ENCODE measurements at regions not wholly inside any gene's neighbourhood (a gene's known extent, or its start where the extent isn't known, plus 50 kb on each side); places are given as distances from the start of the nearest gene placed in this dataset.
A peak's percentile ranks its signal among the peaks of the same experiment; 100 is the strongest.

DNA sequence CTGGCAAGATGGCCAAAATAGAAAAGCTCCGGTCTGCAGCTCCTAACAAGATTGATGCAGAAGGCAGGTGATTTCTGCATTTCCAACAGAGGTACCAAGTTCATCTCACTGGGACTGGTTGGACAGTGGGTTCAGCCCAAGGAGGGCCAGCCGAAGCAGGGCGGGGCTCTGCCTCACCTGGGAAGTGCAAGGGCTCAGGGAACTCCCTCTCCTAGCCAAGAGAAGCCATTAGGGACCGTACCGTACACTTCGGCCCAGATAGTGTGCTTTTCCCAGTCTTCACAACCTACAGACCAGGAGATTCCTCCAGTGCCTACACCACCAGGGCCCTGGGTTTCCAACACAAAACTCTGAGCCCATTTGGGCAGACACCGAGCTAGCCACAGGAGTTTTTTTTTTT is 277.8 kb downstream of the SLCO4C1 start:
- DNase-seq = no peak
- Histone ChIP-seq H3K27me3 (ENCODE audit: insufficient read depth, low read length, poor library complexity) (no peaks in the 10 kb centered on the region), H3K9ac (ENCODE audit: low read length) (no peak overlapping the region), H4K8ac (ENCODE audit: low read depth, low read length) (no peak overlapping the region), H4K5ac (ENCODE audit: low read length) (no peak overlapping the region), H3K4ac (ENCODE audit: low read depth, low read length) (no peak overlapping the region), H2AK5ac (ENCODE audit: low read length) (no peak overlapping the region), H3K36me3 (ENCODE audit: control insufficient read depth, insufficient read depth, low read length) (no peaks in the 10 kb centered on the region), H3K18ac (ENCODE audit: low read length) (no peak overlapping the region), H3K27ac (ENCODE audit: low read depth, low read length) (no peak overlapping the region), H2BK15ac (replicated peaks; ENCODE audit: low read depth) (no peak overlapping the region), H3K79me2 (ENCODE audit: control insufficient read depth, insufficient read depth, low read length) (no peaks in the 10 kb centered on the region), H3K23ac (ENCODE audit: low read length) (no peak overlapping the region), H3K4me1 (ENCODE audit: control insufficient read depth, low read depth, low read length) (no peaks in the 10 kb centered on the region), H3K56ac (ENCODE audit: low read length) (no peak overlapping the region), H3K79me1 (ENCODE audit: low read length) (no peaks in the 10 kb centered on the region), H2BK5ac (ENCODE audit: low read length) (no peak overlapping the region), H3K4me2 (ENCODE audit: low read length) (no peak overlapping the region), H2BK120ac (ENCODE audit: low read depth, low read length) (no peak overlapping the region), H3K4me3 (ENCODE audit: low read length) (no peak overlapping the region)
- WGBS (ENCODE audit: extremely low coverage, insufficient coverage, low lambda C conversion rate) = no CpG with 5 or more reads among the region's 7 CpGs

DNA sequence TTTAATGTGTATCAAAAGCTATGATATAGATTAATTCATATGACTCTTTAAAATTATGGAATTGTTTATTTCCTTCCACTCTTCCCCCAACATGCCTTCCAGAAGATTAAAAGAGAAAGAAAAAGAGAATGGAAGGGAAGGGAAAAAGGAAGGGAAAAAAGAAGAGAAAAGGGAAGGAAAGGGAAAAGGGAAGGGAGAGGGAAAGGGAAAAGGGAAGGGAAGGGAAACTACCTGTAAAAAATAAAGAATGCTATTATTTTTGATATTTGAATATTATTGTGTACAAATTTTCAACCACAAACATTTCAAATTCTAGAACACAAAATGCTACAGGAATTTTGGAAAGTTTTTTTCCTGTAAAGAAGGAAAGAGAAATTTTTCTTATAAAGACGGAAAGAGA is 281.7 kb downstream of the SLCO4C1 start:
- H3K4me1 ChIP-seq (ENCODE audit: control insufficient read depth, low read depth, low read length) = no peaks in the 10 kb centered on the region
- no CpG with 5 or more reads among the region's 1 CpG for WGBS (ENCODE audit: extremely low coverage, insufficient coverage, low lambda C conversion rate)
- DNase-seq = no peak

DNA sequence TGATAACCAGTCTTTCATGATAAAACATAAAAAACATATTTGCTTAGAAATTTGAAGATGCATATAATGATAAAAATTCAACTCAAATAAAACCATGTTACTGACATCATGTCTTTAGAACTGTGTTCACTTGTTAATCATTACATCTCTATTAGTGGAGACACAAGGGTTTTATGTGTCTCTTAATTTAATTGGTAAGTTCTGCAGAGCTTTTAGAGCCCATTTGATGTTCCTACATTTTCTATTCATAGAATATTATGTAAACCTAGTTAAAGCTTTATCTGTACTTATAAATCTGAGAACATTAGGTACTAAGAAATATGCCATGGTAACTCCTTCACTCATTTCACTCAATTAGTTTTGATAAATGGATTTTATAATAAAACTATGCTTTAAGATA is 285.4 kb downstream of the SLCO4C1 start:
- no peaks in the 10 kb centered on the region for H3K4me1 ChIP-seq (ENCODE audit: control insufficient read depth, low read depth, low read length)
- no peak overlapping the region for H2BK15ac ChIP-seq (replicated peaks; ENCODE audit: low read depth)
- H3K23ac ChIP-seq (ENCODE audit: low read length) = no peak overlapping the region
- H2BK120ac ChIP-seq (ENCODE audit: low read depth, low read length) = no peak overlapping the region
- no peak overlapping the region for H3K4ac ChIP-seq (ENCODE audit: low read depth, low read length)
- H3K79me1 ChIP-seq (ENCODE audit: low read length) = no peaks in the 10 kb centered on the region
- H2BK5ac ChIP-seq (ENCODE audit: low read length) = no peak overlapping the region
- H3K36me3 ChIP-seq (ENCODE audit: control insufficient read depth, insufficient read depth, low read length) = no peaks in the 10 kb centered on the region
- H3K79me2 ChIP-seq (ENCODE audit: control insufficient read depth, insufficient read depth, low read length) = no peaks in the 10 kb centered on the region
- H3K27ac ChIP-seq (ENCODE audit: low read depth, low read length) = no peak overlapping the region
- no peak overlapping the region for H3K18ac ChIP-seq (ENCODE audit: low read length)
- H3K4me3 ChIP-seq (ENCODE audit: low read length) = no peak overlapping the region
- no peak overlapping the region for H3K9ac ChIP-seq (ENCODE audit: low read length)
- no peak overlapping the region for H4K5ac ChIP-seq (ENCODE audit: low read length)
- H2AK5ac ChIP-seq (ENCODE audit: low read length) = no peak overlapping the region
- no peak overlapping the region for H3K56ac ChIP-seq (ENCODE audit: low read length)
- no peak overlapping the region for H3K4me2 ChIP-seq (ENCODE audit: low read length)
- DNase-seq = no peak
- H4K8ac ChIP-seq (ENCODE audit: low read depth, low read length) = no peak overlapping the region
- no peaks in the 10 kb centered on the region for H3K27me3 ChIP-seq (ENCODE audit: insufficient read depth, low read length, poor library complexity)

More for the DNA sequence above, 281.7 kb downstream of the SLCO4C1 start:
- no peaks in the 10 kb centered on the region for H3K79me1 ChIP-seq (ENCODE audit: low read length)
- no peak overlapping the region for H2BK15ac ChIP-seq (replicated peaks; ENCODE audit: low read depth)
- no peak overlapping the region for H3K4ac ChIP-seq (ENCODE audit: low read depth, low read length)
- no peak overlapping the region for H4K8ac ChIP-seq (ENCODE audit: low read depth, low read length)
- H2BK5ac ChIP-seq (ENCODE audit: low read length) = no peak overlapping the region
- H4K5ac ChIP-seq (ENCODE audit: low read length) = no peak overlapping the region
- H3K4me2 ChIP-seq (ENCODE audit: low read length) = no peak overlapping the region
- H2BK120ac ChIP-seq (ENCODE audit: low read depth, low read length) = no peak overlapping the region
- no peak overlapping the region for H3K27ac ChIP-seq (ENCODE audit: low read depth, low read length)
- no peak overlapping the region for H3K18ac ChIP-seq (ENCODE audit: low read length)
- H3K9ac ChIP-seq (ENCODE audit: low read length) = no peak overlapping the region
- no peak overlapping the region for H2AK5ac ChIP-seq (ENCODE audit: low read length)
- no peaks in the 10 kb centered on the region for H3K36me3 ChIP-seq (ENCODE audit: control insufficient read depth, insufficient read depth, low read length)
- H3K27me3 ChIP-seq (ENCODE audit: insufficient read depth, low read length, poor library complexity) = no peaks in the 10 kb centered on the region
- H3K56ac ChIP-seq (ENCODE audit: low read length) = no peak overlapping the region
- H3K79me2 ChIP-seq (ENCODE audit: control insufficient read depth, insufficient read depth, low read length) = no peaks in the 10 kb centered on the region
- H3K4me3 ChIP-seq (ENCODE audit: low read length) = no peak overlapping the region
- no peak overlapping the region for H3K23ac ChIP-seq (ENCODE audit: low read length)

DNA sequence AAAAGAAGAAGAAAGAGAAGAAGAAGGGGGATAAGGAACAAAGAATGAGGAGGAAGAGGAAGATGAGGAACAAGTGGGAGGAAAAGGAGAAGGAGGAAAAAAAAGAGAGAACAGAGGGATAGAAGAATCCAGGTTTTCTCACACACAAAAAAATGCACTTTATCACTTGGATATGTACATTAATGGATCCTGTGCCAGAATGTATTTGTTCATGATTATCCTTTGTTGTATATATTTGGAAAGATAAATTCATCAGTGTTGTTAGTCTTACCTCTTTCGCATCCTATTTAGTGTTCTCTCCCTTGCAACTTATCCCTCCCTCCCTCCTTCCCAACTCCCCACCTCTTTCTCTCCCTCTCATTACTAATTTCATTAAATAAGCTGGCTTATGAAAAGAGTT is 298.8 kb downstream of the SLCO4C1 start:
- H4K8ac ChIP-seq (ENCODE audit: low read depth, low read length) = no peak overlapping the region
- H2BK15ac ChIP-seq (replicated peaks; ENCODE audit: low read depth) = no peak overlapping the region
- 100% methylated on average over 1 of the region's 1 CpG for WGBS (ENCODE audit: extremely low coverage, insufficient coverage, low lambda C conversion rate)

DNA sequence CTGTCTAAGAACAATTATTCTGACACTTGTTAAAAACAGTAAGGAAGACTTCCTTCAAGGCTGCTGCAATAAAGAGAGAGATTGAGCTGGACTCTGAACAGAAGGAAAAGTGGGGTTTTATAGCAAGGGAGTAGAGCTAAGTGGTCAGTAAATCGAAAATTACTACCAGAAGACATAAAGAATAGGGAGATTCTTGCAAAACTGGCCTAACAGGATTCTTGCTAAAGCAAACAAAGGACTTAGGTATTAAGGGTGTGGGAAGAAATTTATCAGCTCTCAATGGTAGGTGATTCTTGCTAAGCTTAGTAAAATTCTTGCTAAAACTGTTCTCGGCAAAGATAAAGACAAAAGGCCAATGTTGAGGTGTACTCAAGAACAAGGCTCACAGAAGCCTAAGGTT is 300.5 kb downstream of the SLCO4C1 start:
- Histone ChIP-seq H3K79me1 (ENCODE audit: low read length) (no peaks in the 10 kb centered on the region), H2BK5ac (ENCODE audit: low read length) (no peak overlapping the region), H3K4me2 (ENCODE audit: low read length) (no peak overlapping the region), H3K27ac (ENCODE audit: low read depth, low read length) (no peak overlapping the region), H3K4me3 (ENCODE audit: low read length) (no peak overlapping the region), H4K8ac (ENCODE audit: low read depth, low read length) (no peak overlapping the region), H3K23ac (ENCODE audit: low read length) (no peak overlapping the region), H3K4me1 (ENCODE audit: control insufficient read depth, low read depth, low read length) (no peaks in the 10 kb centered on the region), H3K9ac (ENCODE audit: low read length) (no peak overlapping the region), H3K18ac (ENCODE audit: low read length) (no peak overlapping the region), H2BK15ac (replicated peaks; ENCODE audit: low read depth) (no peak overlapping the region), H3K36me3 (ENCODE audit: control insufficient read depth, insufficient read depth, low read length) (no peaks in the 10 kb centered on the region), H2AK5ac (ENCODE audit: low read length) (no peak overlapping the region), H3K79me2 (ENCODE audit: control insufficient read depth, insufficient read depth, low read length) (no peaks in the 10 kb centered on the region), H3K4ac (ENCODE audit: low read depth, low read length) (no peak overlapping the region), H2BK120ac (ENCODE audit: low read depth, low read length) (no peak overlapping the region), H3K56ac (ENCODE audit: low read length) (no peak overlapping the region), H4K5ac (ENCODE audit: low read length) (no peak overlapping the region), H3K27me3 (ENCODE audit: insufficient read depth, low read length, poor library complexity) (no peaks in the 10 kb centered on the region)
- peak; percentile 84 for DNase-seq
- WGBS (ENCODE audit: extremely low coverage, insufficient coverage, low lambda C conversion rate) = no CpG with 5 or more reads among the region's 2 CpGs

More for the DNA sequence above, 298.8 kb downstream of the SLCO4C1 start:
- no peak overlapping the region for H3K9ac ChIP-seq (ENCODE audit: low read length)
- no peak overlapping the region for H3K4ac ChIP-seq (ENCODE audit: low read depth, low read length)
- H3K27ac ChIP-seq (ENCODE audit: low read depth, low read length) = no peak overlapping the region
- DNase-seq = no peak
- no peak overlapping the region for H2AK5ac ChIP-seq (ENCODE audit: low read length)
- no peak overlapping the region for H2BK5ac ChIP-seq (ENCODE audit: low read length)
- H3K79me1 ChIP-seq (ENCODE audit: low read length) = no peaks in the 10 kb centered on the region
- H3K36me3 ChIP-seq (ENCODE audit: control insufficient read depth, insufficient read depth, low read length) = no peaks in the 10 kb centered on the region
- no peak overlapping the region for H3K23ac ChIP-seq (ENCODE audit: low read length)
- no peak overlapping the region for H4K5ac ChIP-seq (ENCODE audit: low read length)
- H3K4me2 ChIP-seq (ENCODE audit: low read length) = no peak overlapping the region
- H3K56ac ChIP-seq (ENCODE audit: low read length) = no peak overlapping the region
- no peaks in the 10 kb centered on the region for H3K79me2 ChIP-seq (ENCODE audit: control insufficient read depth, insufficient read depth, low read length)
- H3K4me1 ChIP-seq (ENCODE audit: control insufficient read depth, low read depth, low read length) = no peaks in the 10 kb centered on the region
- H2BK120ac ChIP-seq (ENCODE audit: low read depth, low read length) = no peak overlapping the region
- H3K18ac ChIP-seq (ENCODE audit: low read length) = no peak overlapping the region
- H3K4me3 ChIP-seq (ENCODE audit: low read length) = no peak overlapping the region
- H3K27me3 ChIP-seq (ENCODE audit: insufficient read depth, low read length, poor library complexity) = no peaks in the 10 kb centered on the region

DNA sequence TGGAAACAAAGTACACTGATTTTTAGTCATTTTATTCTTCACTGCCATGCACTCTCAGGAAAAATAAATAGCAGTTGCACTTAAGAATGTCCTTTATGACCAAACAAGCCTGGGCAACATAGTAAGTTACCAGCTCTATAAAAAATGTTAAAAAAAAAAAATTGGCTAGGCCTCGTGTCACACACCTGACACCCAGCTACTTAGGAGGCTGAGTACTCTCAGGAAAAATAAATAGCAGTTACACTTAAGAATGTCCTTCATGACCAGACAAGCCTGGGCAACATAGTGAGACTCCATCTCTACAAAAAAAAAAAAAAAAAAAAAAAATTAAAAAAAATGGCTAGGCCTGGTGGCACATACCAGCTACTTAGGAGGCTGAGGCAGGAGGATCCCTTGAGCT is 304.6 kb downstream of the SLCO4C1 start:
- Histone ChIP-seq H3K27ac (ENCODE audit: low read depth, low read length) (no peak overlapping the region), H4K8ac (ENCODE audit: low read depth, low read length) (no peak overlapping the region), H3K4me2 (ENCODE audit: low read length) (no peak overlapping the region), H3K4me3 (ENCODE audit: low read length) (no peak overlapping the region), H3K18ac (ENCODE audit: low read length) (no peak overlapping the region), H4K5ac (ENCODE audit: low read length) (no peak overlapping the region), H3K79me1 (ENCODE audit: low read length) (no peaks in the 10 kb centered on the region), H3K27me3 (ENCODE audit: insufficient read depth, low read length, poor library complexity) (no peaks in the 10 kb centered on the region), H2BK15ac (replicated peaks; ENCODE audit: low read depth) (no peak overlapping the region), H3K56ac (ENCODE audit: low read length) (no peak overlapping the region), H3K9ac (ENCODE audit: low read length) (no peak overlapping the region), H2AK5ac (ENCODE audit: low read length) (no peak overlapping the region), H2BK120ac (ENCODE audit: low read depth, low read length) (no peak overlapping the region), H2BK5ac (ENCODE audit: low read length) (no peak overlapping the region), H3K4me1 (ENCODE audit: control insufficient read depth, low read depth, low read length) (no peaks in the 10 kb centered on the region), H3K23ac (ENCODE audit: low read length) (no peak overlapping the region), H3K4ac (ENCODE audit: low read depth, low read length) (no peak overlapping the region), H3K79me2 (ENCODE audit: control insufficient read depth, insufficient read depth, low read length) (no peaks in the 10 kb centered on the region), H3K36me3 (ENCODE audit: control insufficient read depth, insufficient read depth, low read length) (no peaks in the 10 kb centered on the region)
- no CpG with 5 or more reads among the region's 1 CpG for WGBS (ENCODE audit: extremely low coverage, insufficient coverage, low lambda C conversion rate)
- no peak for DNase-seq

All from mesendoderm (in vitro differentiated cells).